HepG2 (cell line): ENCODE measurements at regions not wholly inside any gene's neighbourhood (a gene's known extent, or its start where the extent isn't known, plus 50 kb on each side); places are given as distances from the start of the nearest gene placed in this dataset.

ENCODE experiments used
- ATF1 ChIP-seq: IDR thresholded peaks from 2 replicates; pipeline ENCODE4 v1.6.1; 2016; ENCODE audit warnings: mild to moderate bottlenecking, control low read depth
- CEBPB ChIP-seq: IDR thresholded peaks from 2 replicates; pipeline ENCODE4 v1.6.1; 2011; ENCODE audit warnings: low read depth, low read length, improper control_type of control experiment, borderline replicate concordance
- RAD51 ChIP-seq: fragments of 450-650 bp; IDR thresholded peaks from 2 replicates; pipeline ENCODE4 v1.6.1; 2016; ENCODE audit warnings: borderline replicate concordance
- ZSCAN9 ChIP-seq: IDR thresholded peaks from 2 replicates; pipeline ENCODE4 v1.6.1; 2016; ENCODE audit warnings: borderline replicate concordance
- TF ChIP-seq, protein P1 (sequence below): IDR thresholded peaks from 2 replicates; pipeline ENCODE4 v1.6.1; 2012; ENCODE audit warnings: inconsistent platforms

DNA sequence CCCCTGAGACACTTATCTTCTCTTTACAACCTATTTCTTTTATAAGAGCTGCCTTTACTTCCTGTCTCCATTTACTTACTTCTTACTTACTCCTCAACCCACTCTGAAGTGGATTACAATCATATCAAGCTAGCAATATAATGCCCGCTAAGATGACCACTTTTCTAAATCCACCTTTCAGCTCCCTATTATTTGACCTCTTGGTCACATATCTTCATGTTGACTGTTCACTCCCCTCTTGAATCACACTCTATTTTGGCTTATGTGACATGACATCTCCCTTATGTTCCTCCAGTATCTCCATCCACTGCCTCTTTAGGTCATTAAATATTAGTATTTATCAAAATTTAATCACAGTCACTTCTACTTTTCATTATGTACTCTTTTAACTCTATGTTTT lies 255.3 kb upstream of the TRPC7 start:
- TF ChIP-seq ZSCAN9 (CRISPR knock-in tag) (no peak), CEBPB (no peak), ATF1 (CRISPR knock-in tag) (no peak), RAD51 (no peak)
- TF ChIP-seq, protein P1, sequence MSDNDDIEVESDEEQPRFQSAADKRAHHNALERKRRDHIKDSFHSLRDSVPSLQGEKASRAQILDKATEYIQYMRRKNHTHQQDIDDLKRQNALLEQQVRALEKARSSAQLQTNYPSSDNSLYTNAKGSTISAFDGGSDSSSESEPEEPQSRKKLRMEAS: no peak
